Stimulated activated CD8-positive, alpha-beta memory T cell treated with anti-CD3 and anti-CD28 coated beads, Interleukin-15, amount 100 ng/mL, for 24 hours (primary cell): ENCODE measurements at regions not wholly inside any gene's neighbourhood (a gene's known extent, or its start where the extent isn't known, plus 50 kb on each side); places are given as distances from the start of the nearest gene placed in this dataset.

ENCODE experiments used
- DNase-seq: peaks from one replicate; pipeline ENCODE4 v3.0.0-alpha.2; 2020; ENCODE audit warnings: low read depth

GRCh38 chr9:129506041-129506440 lies 114.9 kb downstream of the C9orf50 start:
- no peak for DNase-seq

- no peak for DNase-seq
These were observed 115.5 kb downstream of the C9orf50 start for GRCh38 chr9:129505270-129505902.

GRCh38 chr9:129504404-129504803 lies 116.5 kb downstream of the C9orf50 start:
- DNase-seq, result no peak

GRCh38 chr9:129501771-129502319 lies 119.1 kb downstream of the C9orf50 start:
- no peak for DNase-seq

GRCh38 chr9:129500863-129501770 lies 119.8 kb downstream of the C9orf50 start:
- no peak for DNase-seq

- DNase-seq, result no peak
These were observed 120.6 kb downstream of the C9orf50 start for GRCh38 chr9:129500161-129500862.

- no peak for DNase-seq
These were observed 122.2 kb downstream of the C9orf50 start for GRCh38 chr9:129498451-129499384.

GRCh38 chr9:129497813-129498450 lies 123.0 kb downstream of the C9orf50 start:
- no peak for DNase-seq

- DNase-seq, result no peak
These were observed 123.7 kb downstream of the C9orf50 start for GRCh38 chr9:129497005-129497812.

- DNase-seq, result peak; percentile 51
These were observed 124.4 kb downstream of the C9orf50 start for GRCh38 chr9:129496473-129497004.

GRCh38 chr9:129495620-129496472 lies 125.1 kb downstream of the C9orf50 start:
- DNase-seq, result peak; percentile 70

- no peak for DNase-seq
These were observed 126.7 kb downstream of the C9orf50 start for GRCh38 chr9:129494113-129494789.

- DNase-seq, result no peak
These were observed 127.2 kb downstream of the C9orf50 start for GRCh38 chr9:129493706-129494047.

GRCh38 chr9:129493002-129493705 lies 127.7 kb downstream of the C9orf50 start:
- DNase-seq, result no peak

- no peak for DNase-seq
These were observed 129.4 kb downstream of the C9orf50 start for GRCh38 chr9:129491487-129491855.

- no peak for DNase-seq
These were observed 130.1 kb downstream of the C9orf50 start for GRCh38 chr9:129490583-129491486.
